ENCODE measurements at regions not wholly inside any gene's neighbourhood (a gene's known extent, or its start where the extent isn't known, plus 50 kb on each side); places are given as distances from the start of the nearest gene placed in this dataset.

- Histone ChIP-seq H3K9me3 (no peaks in the 10 kb centered on the region), H3K36me3 (no peaks in the 10 kb centered on the region), H3K4me3 (no peak overlapping the region), H3K27ac (no peak overlapping the region), H3K4me1 (no peaks in the 10 kb centered on the region), H3K27me3 (no peaks in the 10 kb centered on the region)
- TF ChIP-seq EP300 (IDR thresholded peaks at IDR 0.05) (no peak), POLR2A (IDR thresholded peaks at IDR 0.05) (no peak), POLR2AphosphoS5 (IDR thresholded peaks at IDR 0.05) (no peak)
- TF ChIP-seq, protein P1, sequence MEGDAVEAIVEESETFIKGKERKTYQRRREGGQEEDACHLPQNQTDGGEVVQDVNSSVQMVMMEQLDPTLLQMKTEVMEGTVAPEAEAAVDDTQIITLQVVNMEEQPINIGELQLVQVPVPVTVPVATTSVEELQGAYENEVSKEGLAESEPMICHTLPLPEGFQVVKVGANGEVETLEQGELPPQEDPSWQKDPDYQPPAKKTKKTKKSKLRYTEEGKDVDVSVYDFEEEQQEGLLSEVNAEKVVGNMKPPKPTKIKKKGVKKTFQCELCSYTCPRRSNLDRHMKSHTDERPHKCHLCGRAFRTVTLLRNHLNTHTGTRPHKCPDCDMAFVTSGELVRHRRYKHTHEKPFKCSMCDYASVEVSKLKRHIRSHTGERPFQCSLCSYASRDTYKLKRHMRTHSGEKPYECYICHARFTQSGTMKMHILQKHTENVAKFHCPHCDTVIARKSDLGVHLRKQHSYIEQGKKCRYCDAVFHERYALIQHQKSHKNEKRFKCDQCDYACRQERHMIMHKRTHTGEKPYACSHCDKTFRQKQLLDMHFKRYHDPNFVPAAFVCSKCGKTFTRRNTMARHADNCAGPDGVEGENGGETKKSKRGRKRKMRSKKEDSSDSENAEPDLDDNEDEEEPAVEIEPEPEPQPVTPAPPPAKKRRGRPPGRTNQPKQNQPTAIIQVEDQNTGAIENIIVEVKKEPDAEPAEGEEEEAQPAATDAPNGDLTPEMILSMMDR (IDR thresholded peaks at IDR 0.05): no peak
- WGBS: 91% methylated on average over 4 of the region's 4 CpGs
- no peak for DNase-seq (ENCODE audit: low spot score in 2 of 2)
These were observed 161.7 kb downstream of the PLPP3 start for GRCh38 chr1:56417646-56418045.

- Histone ChIP-seq H3K27me3 (no peaks in the 10 kb centered on the region), H3K36me3 (no peaks in the 10 kb centered on the region), H3K4me3 (no peak overlapping the region), H3K9me3 (no peaks in the 10 kb centered on the region), H3K27ac (no peak overlapping the region), H3K4me1 (no peaks in the 10 kb centered on the region)
- 82% methylated on average over 2 of the region's 2 CpGs for WGBS
- no peak for DNase-seq (ENCODE audit: low spot score in 2 of 2)
- TF ChIP-seq POLR2A (IDR thresholded peaks at IDR 0.05) (no peak), POLR2AphosphoS5 (IDR thresholded peaks at IDR 0.05) (no peak), EP300 (IDR thresholded peaks at IDR 0.05) (no peak)
- TF ChIP-seq, protein P1 (IDR thresholded peaks at IDR 0.05): no peak
These were observed 162.9 kb downstream of the PLPP3 start for GRCh38 chr1:56416495-56416894.

DNA sequence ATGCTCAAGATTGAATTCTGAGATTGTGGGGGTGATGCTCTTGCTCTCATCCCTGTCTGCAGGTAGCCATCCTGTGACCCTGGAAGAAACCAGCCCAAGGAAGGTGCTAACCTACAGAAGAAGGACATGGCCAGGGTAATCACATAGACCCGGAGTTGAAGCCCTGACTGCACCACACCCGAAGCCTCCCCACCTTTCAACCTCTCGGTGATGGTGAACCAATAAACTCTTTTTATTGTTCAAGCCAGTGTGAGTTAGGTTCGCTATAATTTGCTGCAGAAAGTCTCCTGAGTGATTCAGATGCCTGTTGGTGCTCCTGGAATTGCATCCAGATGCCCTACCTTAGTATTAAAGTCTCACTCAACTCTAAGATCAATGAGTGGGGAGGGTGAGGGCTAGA is 163.6 kb downstream of the PLPP3 start:
- WGBS: 89% methylated on average over 4 of the region's 4 CpGs
- no peaks in the 10 kb centered on the region for H3K27me3 ChIP-seq
- DNase-seq (ENCODE audit: low spot score in 2 of 2): no peak
- H3K36me3 ChIP-seq: no peaks in the 10 kb centered on the region
- TF ChIP-seq POLR2AphosphoS5 (IDR thresholded peaks at IDR 0.05): no peak
- TF ChIP-seq, protein P1 (IDR thresholded peaks at IDR 0.05): no peak
- no peak for TF ChIP-seq POLR2A (IDR thresholded peaks at IDR 0.05)
- TF ChIP-seq EP300 (IDR thresholded peaks at IDR 0.05): no peak
- no peaks in the 10 kb centered on the region for H3K4me1 ChIP-seq
- no peaks in the 10 kb centered on the region for H3K9me3 ChIP-seq
- no peak overlapping the region for H3K27ac ChIP-seq
- H3K4me3 ChIP-seq: no peak overlapping the region

- Histone ChIP-seq H3K36me3 (no peaks in the 10 kb centered on the region), H3K27ac (no peak overlapping the region), H3K4me3 (no peak overlapping the region), H3K9me3 (no peaks in the 10 kb centered on the region), H3K27me3 (no peaks in the 10 kb centered on the region), H3K4me1 (no peaks in the 10 kb centered on the region)
- DNase-seq (ENCODE audit: low spot score in 2 of 2): no peak
- WGBS: 68% methylated on average over 3 of the region's 3 CpGs
- TF ChIP-seq POLR2A (IDR thresholded peaks at IDR 0.05) (no peak), POLR2AphosphoS5 (IDR thresholded peaks at IDR 0.05) (no peak), EP300 (IDR thresholded peaks at IDR 0.05) (no peak)
- TF ChIP-seq, protein P1 (IDR thresholded peaks at IDR 0.05): no peak
These were observed 164.1 kb downstream of the PLPP3 start for GRCh38 chr1:56415258-56415657.

DNA sequence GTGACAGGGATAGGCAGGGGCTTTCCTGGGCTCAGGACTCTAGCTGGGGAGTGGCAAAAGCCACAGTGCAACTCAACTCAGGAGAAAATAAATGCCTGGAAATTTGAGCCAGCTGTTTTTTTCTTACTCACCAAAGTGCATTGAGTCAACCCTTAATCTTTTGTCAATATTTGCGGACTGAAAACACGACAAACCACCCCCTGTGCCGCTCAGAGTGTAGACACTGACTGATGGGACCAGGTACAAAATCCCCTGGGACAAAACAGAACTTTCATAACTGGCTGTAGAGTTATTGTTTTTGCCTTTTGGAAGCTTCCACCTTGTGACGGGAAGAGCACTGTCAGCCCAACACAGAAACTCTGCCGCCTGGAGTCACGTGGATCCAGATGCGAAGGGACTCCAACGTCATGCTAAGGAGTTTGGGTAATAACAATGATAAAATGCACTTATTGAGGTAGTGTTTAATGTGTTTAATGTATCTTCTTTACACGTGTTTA is 164.6 kb downstream of the PLPP3 start:
- no peak overlapping the region for H3K27ac ChIP-seq
- H3K27me3 ChIP-seq: no peaks in the 10 kb centered on the region
- TF ChIP-seq POLR2A (IDR thresholded peaks at IDR 0.05): no peak
- TF ChIP-seq POLR2AphosphoS5 (IDR thresholded peaks at IDR 0.05): no peak
- no peaks in the 10 kb centered on the region for H3K9me3 ChIP-seq
- H3K36me3 ChIP-seq: no peaks in the 10 kb centered on the region
- DNase-seq (ENCODE audit: low spot score in 2 of 2): no peak
- H3K4me3 ChIP-seq: no peak overlapping the region
- H3K4me1 ChIP-seq: no peaks in the 10 kb centered on the region
- WGBS: 76% methylated on average over 9 of the region's 9 CpGs

GRCh38 chr1:56413671-56414199 is 165.6 kb downstream of the PLPP3 start:
- DNase-seq (ENCODE audit: low spot score in 2 of 2): no peak
- H3K9me3 ChIP-seq: no peaks in the 10 kb centered on the region
- H3K4me3 ChIP-seq: no peak overlapping the region
- TF ChIP-seq POLR2A (IDR thresholded peaks at IDR 0.05) (no peak), EP300 (IDR thresholded peaks at IDR 0.05) (no peak), POLR2AphosphoS5 (IDR thresholded peaks at IDR 0.05) (no peak)
- TF ChIP-seq, protein P1 (IDR thresholded peaks at IDR 0.05): no peak
- H3K27ac ChIP-seq: no peak overlapping the region
- WGBS: 81% methylated on average over 7 of the region's 7 CpGs
- no peaks in the 10 kb centered on the region for H3K27me3 ChIP-seq
- H3K36me3 ChIP-seq: no peaks in the 10 kb centered on the region
- H3K4me1 ChIP-seq: no peaks in the 10 kb centered on the region

All from suprapubic skin (tissue), 4 donors.